ENCODE measurements at regions not wholly inside any gene's neighbourhood (a gene's known extent, or its start where the extent isn't known, plus 50 kb on each side); places are given as distances from the start of the nearest gene placed in this dataset.

- no peak for DNase-seq
Observed at GRCh38 chr3:150080058-150080730, 109.5 kb upstream of the PFN2 start.

GRCh38 chr3:150079029-150079739 is 108.5 kb upstream of the PFN2 start:
- DNase-seq: no peak

GRCh38 chr3:150077581-150078247 is 107.0 kb upstream of the PFN2 start:
- no peak for DNase-seq

GRCh38 chr3:150077107-150077506 is 106.4 kb upstream of the PFN2 start:
- no peak for DNase-seq

GRCh38 chr3:150076443-150076842 is 105.7 kb upstream of the PFN2 start:
- DNase-seq: no peak

GRCh38 chr3:150075417-150075865 is 104.7 kb upstream of the PFN2 start:
- DNase-seq: no peak

- no peak for DNase-seq
Observed at GRCh38 chr3:150074697-150075416, 104.2 kb upstream of the PFN2 start.

GRCh38 chr3:150074277-150074676 is 103.6 kb upstream of the PFN2 start:
- no peak for DNase-seq

GRCh38 chr3:150073513-150073912 is 102.8 kb upstream of the PFN2 start:
- no peak for DNase-seq

GRCh38 chr3:150073031-150073430 is 102.3 kb upstream of the PFN2 start:
- DNase-seq: no peak

- DNase-seq: no peak
Observed at GRCh38 chr3:150072576-150072975, 101.9 kb upstream of the PFN2 start.

- no peak for DNase-seq
Observed at GRCh38 chr3:150070271-150070670, 99.6 kb upstream of the PFN2 start.

GRCh38 chr3:150069633-150070032 is 98.9 kb upstream of the PFN2 start:
- DNase-seq: no peak

GRCh38 chr3:150069154-150069527 is 98.4 kb upstream of the PFN2 start:
- DNase-seq: no peak

GRCh38 chr3:150068440-150069153 is 97.9 kb upstream of the PFN2 start:
- no peak for DNase-seq

- DNase-seq: no peak
Observed at GRCh38 chr3:150067561-150067960, 96.9 kb upstream of the PFN2 start.

- no peak for DNase-seq
Observed at GRCh38 chr3:150064971-150065370, 94.3 kb upstream of the PFN2 start.

- DNase-seq: no peak
Observed at GRCh38 chr3:150063237-150063636, 92.5 kb upstream of the PFN2 start.

- DNase-seq: no peak
Observed at GRCh38 chr3:150062492-150062891, 91.8 kb upstream of the PFN2 start.

- no peak for DNase-seq
Observed at GRCh38 chr3:150061288-150062024, 90.8 kb upstream of the PFN2 start.

GRCh38 chr3:150059729-150060128 is 89.0 kb upstream of the PFN2 start:
- DNase-seq: no peak

- DNase-seq: no peak
Observed at GRCh38 chr3:150059241-150059640, 88.5 kb upstream of the PFN2 start.
